ENCODE measurements at regions not wholly inside any gene's neighbourhood (a gene's known extent, or its start where the extent isn't known, plus 50 kb on each side); places are given as distances from the start of the nearest gene placed in this dataset.

DNA sequence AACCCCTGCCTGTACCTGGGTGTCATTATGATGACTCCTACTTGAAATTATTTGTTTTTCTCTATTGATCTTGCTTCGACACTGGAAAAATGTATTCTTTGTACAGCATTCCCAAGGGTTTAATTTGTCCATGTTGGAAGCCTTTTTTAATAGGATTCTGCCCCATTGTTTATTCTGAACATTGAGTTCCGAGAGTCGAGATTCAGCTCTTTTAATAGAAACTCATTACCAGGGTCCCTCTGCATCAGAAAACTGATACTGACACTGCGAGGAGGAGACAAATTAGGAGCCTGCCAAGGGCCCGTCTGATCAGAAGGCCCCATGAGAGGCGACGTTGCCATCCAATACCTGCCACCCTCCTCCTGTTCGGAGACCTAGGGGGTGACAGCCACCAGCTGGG lies 260.5 kb upstream of the ZMIZ1 start:
- H3K4me3 ChIP-seq (ENCODE audit: severe bottlenecking): no peak overlapping the region
- H3K27ac ChIP-seq (ENCODE audit: poor library complexity, severe bottlenecking): no peak overlapping the region
- no peak for ATAC-seq (ENCODE audit: low read depth)
- H3K36me3 ChIP-seq (ENCODE audit: low read depth): no peaks in the 10 kb centered on the region
- no peaks in the 10 kb centered on the region for H3K27me3 ChIP-seq (ENCODE audit: insufficient read depth, poor library complexity, severe bottlenecking)
- no peak for TF ChIP-seq CTCF (IDR thresholded peaks at IDR 0.05; ENCODE audit: poor library complexity, severe bottlenecking)
- H3K9me3 ChIP-seq (ENCODE audit: severe bottlenecking): no peaks in the 10 kb centered on the region
- DNase-seq (ENCODE audit: low spot score): no peak
- H3K4me1 ChIP-seq (ENCODE audit: insufficient read depth, poor library complexity, severe bottlenecking): no peaks in the 10 kb centered on the region

DNA sequence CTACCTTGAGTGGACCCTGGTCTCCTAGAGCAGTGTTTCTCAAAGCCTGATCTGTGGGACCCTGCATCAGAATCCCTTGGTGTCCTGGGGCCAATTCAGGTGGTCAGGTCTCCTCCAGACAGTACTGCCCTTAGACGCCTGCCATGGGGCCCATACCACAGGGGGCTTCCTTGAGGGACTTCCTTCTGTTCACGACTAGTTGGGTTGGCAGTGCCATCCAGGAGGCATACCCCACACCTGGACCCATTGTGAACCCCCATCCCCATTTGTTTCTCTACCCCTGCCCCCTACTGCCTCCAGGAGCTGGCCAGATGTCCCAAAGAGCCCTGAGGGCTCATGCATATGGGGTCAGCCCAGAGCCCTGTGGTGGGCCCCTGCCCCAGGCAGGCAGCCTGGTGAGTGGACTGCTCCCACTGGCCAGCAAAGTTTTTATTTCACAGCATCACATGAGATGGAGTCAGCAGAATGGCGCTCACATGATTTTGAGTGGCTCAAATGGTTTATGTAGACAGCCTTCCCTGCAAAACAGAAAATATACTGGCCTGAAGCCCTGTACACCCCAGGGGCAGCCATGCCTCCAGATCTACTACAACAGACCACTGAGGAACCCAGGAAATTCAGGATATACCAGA lies 259.9 kb upstream of the ZMIZ1 start:
- ATAC-seq (ENCODE audit: low read depth): no peak
- H3K4me3 ChIP-seq (ENCODE audit: severe bottlenecking): no peak overlapping the region

GRCh38 chr10:78811174-78811573 lies 257.6 kb upstream of the ZMIZ1 start:
- no peak for DNase-seq (ENCODE audit: low spot score)
- Histone ChIP-seq H3K27me3 (ENCODE audit: insufficient read depth, poor library complexity, severe bottlenecking) (no peaks in the 10 kb centered on the region), H3K4me1 (ENCODE audit: insufficient read depth, poor library complexity, severe bottlenecking) (no peaks in the 10 kb centered on the region), H3K27ac (ENCODE audit: poor library complexity, severe bottlenecking) (no peak overlapping the region), H3K4me3 (ENCODE audit: severe bottlenecking) (no peak overlapping the region), H3K36me3 (ENCODE audit: low read depth) (no peaks in the 10 kb centered on the region), H3K9me3 (ENCODE audit: severe bottlenecking) (no peaks in the 10 kb centered on the region)
- no peak for ATAC-seq (ENCODE audit: low read depth)
- TF ChIP-seq CTCF (IDR thresholded peaks at IDR 0.05; ENCODE audit: poor library complexity, severe bottlenecking): no peak

More for the DNA sequence above, 259.9 kb upstream of the ZMIZ1 start:
- H3K27ac ChIP-seq (ENCODE audit: poor library complexity, severe bottlenecking): no peak overlapping the region
- no peak for DNase-seq (ENCODE audit: low spot score)
- no peak for TF ChIP-seq CTCF (IDR thresholded peaks at IDR 0.05; ENCODE audit: poor library complexity, severe bottlenecking)
- no peaks in the 10 kb centered on the region for H3K36me3 ChIP-seq (ENCODE audit: low read depth)
- H3K9me3 ChIP-seq (ENCODE audit: severe bottlenecking): no peaks in the 10 kb centered on the region
- no peaks in the 10 kb centered on the region for H3K27me3 ChIP-seq (ENCODE audit: insufficient read depth, poor library complexity, severe bottlenecking)
- H3K4me1 ChIP-seq (ENCODE audit: insufficient read depth, poor library complexity, severe bottlenecking): no peaks in the 10 kb centered on the region

GRCh38 chr10:78812571-78813318 lies 256.0 kb upstream of the ZMIZ1 start:
- no peak overlapping the region for H3K4me3 ChIP-seq (ENCODE audit: severe bottlenecking)

More at GRCh38 chr10:78812571-78813318, 256.0 kb upstream of the ZMIZ1 start:
- no peak for DNase-seq (ENCODE audit: low spot score)
- Histone ChIP-seq H3K4me1 (ENCODE audit: insufficient read depth, poor library complexity, severe bottlenecking) (no peaks in the 10 kb centered on the region), H3K27ac (ENCODE audit: poor library complexity, severe bottlenecking) (no peak overlapping the region), H3K9me3 (ENCODE audit: severe bottlenecking) (no peaks in the 10 kb centered on the region), H3K27me3 (ENCODE audit: insufficient read depth, poor library complexity, severe bottlenecking) (no peaks in the 10 kb centered on the region), H3K36me3 (ENCODE audit: low read depth) (no peaks in the 10 kb centered on the region)
- no peak for TF ChIP-seq CTCF (IDR thresholded peaks at IDR 0.05; ENCODE audit: poor library complexity, severe bottlenecking)
- ATAC-seq (ENCODE audit: low read depth): no peak
